SU-DHL-6 (cell line): ENCODE measurements at regions not wholly inside any gene's neighbourhood (a gene's known extent, or its start where the extent isn't known, plus 50 kb on each side); places are given as distances from the start of the nearest gene placed in this dataset.

Experiments
- H2AFZ ChIP-seq: fragments of 200-600 bp; sonication (generic); 2 replicates; pipeline ENCODE4 v1.6.1; 2014; ENCODE audit warnings: low read depth, mild to moderate bottlenecking, moderate library complexity, mixed read lengths, antibody characterized with exemption, low read length; ENCODE audit not compliant: severe bottlenecking
- H3F3A ChIP-seq: fragments of 200-600 bp; shearing (Covaris generic); 2 replicates; pipeline ENCODE4 v1.6.0; 2016; ENCODE audit warnings: antibody characterized with exemption, mild to moderate bottlenecking; ENCODE audit not compliant: insufficient read depth
- H3K27ac ChIP-seq: fragments of 200-600 bp; sonication (generic); 2 replicates; pipeline ENCODE4 v1.5.1; 2016; ENCODE audit warnings: low read depth, mild to moderate bottlenecking, low read length, moderate library complexity, mixed read lengths
- H3K27me3 ChIP-seq: fragments of 200-600 bp; sonication (generic), shearing (Covaris generic); 2 replicates; pipeline ENCODE4 v1.6.0; 2014; ENCODE audit warnings: mild to moderate bottlenecking, low read length
- H3K36me3 ChIP-seq: fragments of 200-600 bp; sonication (generic); 2 replicates; pipeline ENCODE4 v1.6.1; 2014; ENCODE audit warnings: mild to moderate bottlenecking, low read length, mixed read lengths
- H3K4me2 ChIP-seq: fragments of 300-600, 200-600 bp; shearing (Covaris generic), sonication (generic); 2 replicates; pipeline ENCODE4 v1.6.0; 2014; ENCODE audit warnings: low read length, low read depth, mild to moderate bottlenecking; ENCODE audit not compliant: poor library complexity, severe bottlenecking
- H3K4me3 ChIP-seq: fragments of 200-600 bp; sonication (generic); 2 replicates; pipeline ENCODE4 v1.5.1; 2014; ENCODE audit warnings: antibody characterized with exemption, low read length, mild to moderate bottlenecking, mixed read lengths; ENCODE audit not compliant: insufficient read depth, poor library complexity, severe bottlenecking
- H3K79me2 ChIP-seq: fragments of 200-600 bp; sonication (generic); 2 replicates; pipeline ENCODE4 v1.6.1; 2014; ENCODE audit warnings: mild to moderate bottlenecking, low read length, moderate library complexity; ENCODE audit not compliant: insufficient read depth
- H3K9ac ChIP-seq: fragments of 200-600 bp; sonication (generic); 2 replicates; pipeline ENCODE4 v1.7.0; 2014; ENCODE audit warnings: mild to moderate bottlenecking, low read length
- H3K9me2 ChIP-seq: fragments of 200-600 bp; sonication (generic); replicated peaks from 2 replicates; pipeline ENCODE4 v1.6.1; 2014; ENCODE audit warnings: low read length; ENCODE audit not compliant: insufficient read depth
- H3K9me3 ChIP-seq: fragments of 200-600 bp; sonication (generic); 2 replicates; pipeline ENCODE4 v1.6.1; 2014; ENCODE audit warnings: low read length, mixed read lengths; ENCODE audit not compliant: insufficient read depth
- H4K20me1 ChIP-seq: fragments of 200-600 bp; sonication (generic); 2 replicates; pipeline ENCODE4 v1.6.1; 2014; ENCODE audit warnings: low read depth, mild to moderate bottlenecking, antibody characterized with exemption, low read length, moderate library complexity, mixed read lengths
- CTCF ChIP-seq: fragments of 200-600 bp; sonication (generic); IDR thresholded peaks from one replicate; pipeline ENCODE4 v1.5.1; 2017; ENCODE audit warnings: antibody characterized with exemption, mild to moderate bottlenecking, low read length, moderate library complexity; ENCODE audit not compliant: insufficient read depth, poor library complexity, severe bottlenecking
- EZH2phosphoT487 ChIP-seq: fragments of 200-600 bp; sonication (generic), shearing (Covaris generic); conservative IDR thresholded peaks from 2 replicates; pipeline ENCODE4 v1.6.1; 2018; ENCODE audit warnings: mild to moderate bottlenecking, antibody characterized with exemption, low read length, moderate library complexity, mixed read lengths

- TF ChIP-seq EZH2phosphoT487: no peak
- TF ChIP-seq CTCF: no peak
- Histone ChIP-seq H3F3A (no peaks in the 10 kb centered on the region), H3K9me2 (no peaks in the 10 kb centered on the region)
These were observed 1710.2 kb upstream of the SLC39A10 start for GRCh38 chr2:193946806-193947205.

GRCh38 chr2:193943406-193943960 lies 1713.5 kb upstream of the SLC39A10 start:
- H3K27ac ChIP-seq: no peak overlapping the region
- no peak overlapping the region for H3K4me2 ChIP-seq
- no peak overlapping the region for H3K4me3 ChIP-seq
- H3F3A ChIP-seq: no peaks in the 10 kb centered on the region
- no peak overlapping the region for H2AFZ ChIP-seq
- H3K36me3 ChIP-seq: 0 out of 2 replicates have a peak, but pooled peaks cover 2% of the 10 kb centered on the region
- no peaks in the 10 kb centered on the region for H3K79me2 ChIP-seq
- H4K20me1 ChIP-seq: no peaks in the 10 kb centered on the region
- H3K9me3 ChIP-seq: no peaks in the 10 kb centered on the region
- H3K9me2 ChIP-seq: no peaks in the 10 kb centered on the region
- H3K9ac ChIP-seq: no peak overlapping the region
- no peaks in the 10 kb centered on the region for H3K27me3 ChIP-seq
- no peak for TF ChIP-seq EZH2phosphoT487
- TF ChIP-seq CTCF: no peak

More at GRCh38 chr2:193946806-193947205, 1710.2 kb upstream of the SLC39A10 start:
- Histone ChIP-seq H3K9me3 (no peaks in the 10 kb centered on the region), H2AFZ (no peak overlapping the region), H3K4me2 (no peak overlapping the region), H3K79me2 (no peaks in the 10 kb centered on the region), H3K4me3 (no peak overlapping the region), H3K27me3 (no peaks in the 10 kb centered on the region), H4K20me1 (no peaks in the 10 kb centered on the region), H3K9ac (no peak overlapping the region), H3K36me3 (no peaks in the 10 kb centered on the region), H3K27ac (no peak overlapping the region)

- Histone ChIP-seq H4K20me1 (no peaks in the 10 kb centered on the region), H3K4me3 (no peak overlapping the region), H3K36me3 (no peaks in the 10 kb centered on the region), H3K9me2 (no peaks in the 10 kb centered on the region), H2AFZ (peak overlapping the region; percentile 4), H3K9me3 (no peaks in the 10 kb centered on the region), H3F3A (no peaks in the 10 kb centered on the region), H3K27me3 (no peaks in the 10 kb centered on the region), H3K9ac (no peak overlapping the region), H3K4me2 (no peak overlapping the region), H3K27ac (no peak overlapping the region), H3K79me2 (no peaks in the 10 kb centered on the region)
- TF ChIP-seq CTCF (no peak), EZH2phosphoT487 (no peak)
These were observed 1721.9 kb upstream of the SLC39A10 start for GRCh38 chr2:193935114-193935513.
